Glomerular endothelial cell (primary cell): ENCODE measurements at regions not wholly inside any gene's neighbourhood (a gene's known extent, or its start where the extent isn't known, plus 50 kb on each side); places are given as distances from the start of the nearest gene placed in this dataset.

Source experiments
- DNase-seq: peaks from one replicate; pipeline ENCODE4 v3.0.0-alpha.2; 2011; ENCODE audit warnings: low read depth, low spot score; ENCODE audit errors: extremely low read depth

- DNase-seq, result no peak
These were observed 214.5 kb downstream of the SNX13 start for GRCh38 chr7:17725821-17726220.

- DNase-seq, result no peak
These were observed 208.2 kb downstream of the SNX13 start for GRCh38 chr7:17732083-17732482.
